ENCODE measurements at regions not wholly inside any gene's neighbourhood (a gene's known extent, or its start where the extent isn't known, plus 50 kb on each side); places are given as distances from the start of the nearest gene placed in this dataset.

GRCh38 chr2:134119117-134119712 lies 134.7 kb upstream of the MGAT5 start:
- Histone ChIP-seq H2BK12ac (ENCODE audit: low read depth, low read length) (peak overlapping the region; percentile 41; the same call in 1 of the 2 replicates), H4K20me1 (replicated peaks in 1 of 2; ENCODE audit: control insufficient read depth in 1 of 2, insufficient read depth in 2 of 2, low read length in 2 of 2) (peaks cover 3 to 8% of the 10 kb centered on the region in 2 experiments), H2BK5ac (ENCODE audit: low read depth, low read length) (0 out of 2 replicates have a peak overlapping the region, but pooled peaks have one; percentile 49), H3K79me1 (ENCODE audit: low read depth, low read length) (no peaks in the 10 kb centered on the region; the same call in 1 of the 2 replicates), H3K9ac (replicated peaks in 1 of 4; ENCODE audit: extremely low read depth in 1 of 4, low read depth in 3 of 4, low read length in 3 of 4) (no peak overlapping the region), H3K79me2 (ENCODE audit: control insufficient read depth in 1 of 2, insufficient read depth in 2 of 2, low read length in 2 of 2) (peaks cover 4 to 34% of the 10 kb centered on the region in 2 experiments), H2BK20ac (ENCODE audit: low read length) (no peak overlapping the region), H3K9me3 (ENCODE audit: insufficient read depth in 2 of 2, low read depth in 1 of 2, low read length in 1 of 2) (no peaks in the 10 kb centered on the region), H3K56ac (replicated peaks; ENCODE audit: insufficient read length, low read depth, low read length) (no peak overlapping the region), H2BK15ac (ENCODE audit: low read length) (peak overlapping the region; percentile 77; the same call in 1 of the 2 replicates), H3K36me3 (ENCODE audit: control insufficient read depth in 2 of 4, insufficient read depth in 4 of 4, low read length in 3 of 4) (no peaks in the 10 kb centered on the region), H4K8ac (ENCODE audit: extremely low read depth, insufficient read depth, low read length) (no peak overlapping the region), H3K27ac (ENCODE audit: low read depth, low read length) (no peak overlapping the region), H2AK5ac (ENCODE audit: low read depth, low read length) (no peak overlapping the region), H3K23ac (ENCODE audit: insufficient read length) (no peak overlapping the region), H4K5ac (ENCODE audit: insufficient read length, low read depth, low read length) (no peak overlapping the region), H3K4me1 (replicated peaks in 1 of 4; ENCODE audit: control insufficient read depth in 3 of 4, insufficient read depth in 4 of 4, low read length in 3 of 4) (peaks cover 6 to 20% (median 14%) of the 10 kb centered on the region in 4 experiments; a peak in 6 of 7 replicates), H3K18ac (ENCODE audit: extremely low read depth, low read length) (0 out of 2 replicates have a peak overlapping the region, but pooled peaks have one; percentile 79), H3K4me2 (ENCODE audit: insufficient read depth in 1 of 2, low read depth in 2 of 2, low read length in 2 of 2) (peak overlapping the region; percentile 73 to 92), H3K4ac (replicated peaks; ENCODE audit: insufficient read length, low read depth, low read length) (no peak overlapping the region), H4K91ac (replicated peaks; ENCODE audit: insufficient read length, low read length) (no peak overlapping the region), H3K27me3 (replicated peaks in 1 of 4; ENCODE audit: control insufficient read depth in 3 of 4, extremely low read depth in 1 of 4, insufficient read depth in 3 of 4, low read length in 3 of 4) (peaks cover 0 to 3% (median 0%) of the 10 kb centered on the region in 4 experiments; a peak in 1 of 7 replicates), H3K4me3 (ENCODE audit: extremely low read depth in 1 of 4, insufficient read depth in 2 of 4, low read depth in 3 of 4, low read length in 4 of 4) (peak overlapping the region; percentile 59 to 94 (median 76); a peak in 7 of 8 replicates), H2BK120ac (replicated peaks; ENCODE audit: low read depth, low read length) (no peak overlapping the region), H3K14ac (ENCODE audit: insufficient read length) (no peak overlapping the region), H3K23me2 (ENCODE audit: low read depth, low read length) (peaks cover 12% of the 10 kb centered on the region; the same call in 1 of the 2 replicates), H2AFZ (ENCODE audit: low read length) (peak overlapping the region; percentile 78)
- DNase-seq (ENCODE audit: low read depth in 1 of 2, low spot score in 2 of 2) (no peak), FAIRE-seq (no peak)
- 41% methylated on average over 10 of the region's 10 CpGs; no CpG with 5 or more reads in 1 of the 2 experiments for WGBS, 2 experiments (ENCODE audit: extremely low coverage in 1 of 2, insufficient coverage in 1 of 2, insufficient read length in 1 of 2, insufficient replicate concordance in 2 of 2, low coverage in 1 of 2, low lambda C conversion rate in 2 of 2, missing lambda C conversion rate in 1 of 2)
- CTCF ChIA-PET (ENCODE audit: partially characterized antibody): interaction anchor here (0.5 to 10.6 kb wide), 47 partner anchors 8 to 795 kb away, joined by 3 to 240 read pairs (median 4); partner anchors contain the start of gene MGAT5
- POLR2A ChIA-PET (ENCODE audit: partially characterized antibody): interaction anchor here (0.7 to 4.2 kb wide), 5 partner anchors 9 to 135 kb away, joined by 3 to 37 read pairs (median 3); partner anchors contain the start of gene MGAT5
- TF ChIP-seq MAFK (IDR thresholded peaks at IDR 0.05; ENCODE audit: low read depth, low read length) (no peak), NRF1 (IDR thresholded peaks at IDR 0.05; ENCODE audit: low read depth, low read length) (no peak), TEAD4 (IDR thresholded peaks at IDR 0.05; ENCODE audit: low read depth, low read length) (no peak), SIN3A (conservative IDR thresholded peaks at IDR 0.05 in 1 of 2, IDR thresholded peaks at IDR 0.05 in 1 of 2; ENCODE audit: low read depth in 1 of 2, low read length in 2 of 2) (no peak), CHD2 (IDR thresholded peaks at IDR 0.05; ENCODE audit: low read length) (no peak), JUN (IDR thresholded peaks at IDR 0.05; ENCODE audit: low read depth, low read length) (no peak), POLR2AphosphoS5 (IDR thresholded peaks at IDR 0.05; ENCODE audit: low read depth, low read length) (no peak), RNF2 (IDR thresholded peaks at IDR 0.05; ENCODE audit: borderline replicate concordance, low read depth, low read length, missing control alignments, poor library complexity, severe bottlenecking) (no peak), RFX5 (IDR thresholded peaks at IDR 0.05; ENCODE audit: borderline replicate concordance, low read depth, low read length) (no peak), CTBP2 (IDR thresholded peaks at IDR 0.05; ENCODE audit: borderline replicate concordance, insufficient read depth, insufficient read length, low read length) (no peak)
- TF ChIP-seq, protein P1, sequence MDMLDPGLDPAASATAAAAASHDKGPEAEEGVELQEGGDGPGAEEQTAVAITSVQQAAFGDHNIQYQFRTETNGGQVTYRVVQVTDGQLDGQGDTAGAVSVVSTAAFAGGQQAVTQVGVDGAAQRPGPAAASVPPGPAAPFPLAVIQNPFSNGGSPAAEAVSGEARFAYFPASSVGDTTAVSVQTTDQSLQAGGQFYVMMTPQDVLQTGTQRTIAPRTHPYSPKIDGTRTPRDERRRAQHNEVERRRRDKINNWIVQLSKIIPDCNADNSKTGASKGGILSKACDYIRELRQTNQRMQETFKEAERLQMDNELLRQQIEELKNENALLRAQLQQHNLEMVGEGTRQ (IDR thresholded peaks at IDR 0.05; ENCODE audit: low read length): no peak

All from H1 (cell line).